ENCODE measurements at regions not wholly inside any gene's neighbourhood (a gene's known extent, or its start where the extent isn't known, plus 50 kb on each side); places are given as distances from the start of the nearest gene placed in this dataset.

DNA sequence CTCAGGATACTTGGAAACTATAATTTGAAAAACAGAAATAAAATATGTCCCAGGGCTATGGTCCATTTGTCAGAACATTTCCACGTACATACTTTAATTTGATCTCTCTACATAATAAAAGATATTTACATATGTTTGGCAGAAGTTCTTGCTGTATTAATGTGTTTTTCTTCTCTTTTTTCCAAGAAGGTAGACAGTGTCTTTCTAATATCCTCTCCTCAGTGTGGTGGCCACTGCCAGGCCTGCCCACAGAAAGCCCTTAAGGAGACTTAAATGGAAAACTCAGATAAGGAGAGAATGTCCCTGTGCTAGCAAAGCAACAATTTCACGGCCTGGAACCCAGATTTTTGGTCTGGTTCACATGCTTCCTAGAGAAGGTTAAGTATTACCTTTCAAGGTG lies 76.5 kb upstream of the ARHGEF26 start:
- TF ChIP-seq ZNF232 (CRISPR knock-in tag; IDR thresholded peaks at IDR 0.05) (no peak), ZBTB21 (CRISPR knock-in tag; IDR thresholded peaks at IDR 0.05; ENCODE audit: borderline replicate concordance) (no peak), RELA (CRISPR knock-in tag; IDR thresholded peaks at IDR 0.05; ENCODE audit: borderline replicate concordance) (no peak), ZNF263 (CRISPR knock-in tag; IDR thresholded peaks at IDR 0.05; ENCODE audit: low read depth) (no peak), ZNF138 (CRISPR knock-in tag; conservative IDR thresholded peaks at IDR 0.05) (no peak), NFYB (CRISPR knock-in tag; conservative IDR thresholded peaks at IDR 0.05; ENCODE audit: low read depth) (no peak), ZNF219 (CRISPR knock-in tag; IDR thresholded peaks at IDR 0.05; ENCODE audit: borderline replicate concordance) (no peak), ATF1 (CRISPR knock-in tag; IDR thresholded peaks at IDR 0.05) (no peak), ZNF416 (CRISPR knock-in tag; IDR thresholded peaks at IDR 0.05) (no peak), IRF2 (CRISPR knock-in tag; IDR thresholded peaks at IDR 0.05; ENCODE audit: borderline replicate concordance, low read depth) (no peak), SMAD3 (CRISPR knock-in tag; IDR thresholded peaks at IDR 0.05; ENCODE audit: borderline replicate concordance) (no peak), ZNF317 (CRISPR knock-in tag; IDR thresholded peaks at IDR 0.05; ENCODE audit: borderline replicate concordance, low read depth) (no peak)
- TF ChIP-seq, protein P1, sequence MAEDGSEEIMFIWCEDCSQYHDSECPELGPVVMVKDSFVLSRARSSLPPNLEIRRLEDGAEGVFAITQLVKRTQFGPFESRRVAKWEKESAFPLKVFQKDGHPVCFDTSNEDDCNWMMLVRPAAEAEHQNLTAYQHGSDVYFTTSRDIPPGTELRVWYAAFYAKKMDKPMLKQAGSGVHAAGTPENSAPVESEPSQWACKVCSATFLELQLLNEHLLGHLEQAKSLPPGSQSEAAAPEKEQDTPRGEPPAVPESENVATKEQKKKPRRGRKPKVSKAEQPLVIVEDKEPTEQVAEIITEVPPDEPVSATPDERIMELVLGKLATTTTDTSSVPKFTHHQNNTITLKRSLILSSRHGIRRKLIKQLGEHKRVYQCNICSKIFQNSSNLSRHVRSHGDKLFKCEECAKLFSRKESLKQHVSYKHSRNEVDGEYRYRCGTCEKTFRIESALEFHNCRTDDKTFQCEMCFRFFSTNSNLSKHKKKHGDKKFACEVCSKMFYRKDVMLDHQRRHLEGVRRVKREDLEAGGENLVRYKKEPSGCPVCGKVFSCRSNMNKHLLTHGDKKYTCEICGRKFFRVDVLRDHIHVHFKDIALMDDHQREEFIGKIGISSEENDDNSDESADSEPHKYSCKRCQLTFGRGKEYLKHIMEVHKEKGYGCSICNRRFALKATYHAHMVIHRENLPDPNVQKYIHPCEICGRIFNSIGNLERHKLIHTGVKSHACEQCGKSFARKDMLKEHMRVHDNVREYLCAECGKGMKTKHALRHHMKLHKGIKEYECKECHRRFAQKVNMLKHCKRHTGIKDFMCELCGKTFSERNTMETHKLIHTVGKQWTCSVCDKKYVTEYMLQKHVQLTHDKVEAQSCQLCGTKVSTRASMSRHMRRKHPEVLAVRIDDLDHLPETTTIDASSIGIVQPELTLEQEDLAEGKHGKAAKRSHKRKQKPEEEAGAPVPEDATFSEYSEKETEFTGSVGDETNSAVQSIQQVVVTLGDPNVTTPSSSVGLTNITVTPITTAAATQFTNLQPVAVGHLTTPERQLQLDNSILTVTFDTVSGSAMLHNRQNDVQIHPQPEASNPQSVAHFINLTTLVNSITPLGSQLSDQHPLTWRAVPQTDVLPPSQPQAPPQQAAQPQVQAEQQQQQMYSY (CRISPR knock-in tag; IDR thresholded peaks at IDR 0.05), result no peak
- TF ChIP-seq, protein P2, sequence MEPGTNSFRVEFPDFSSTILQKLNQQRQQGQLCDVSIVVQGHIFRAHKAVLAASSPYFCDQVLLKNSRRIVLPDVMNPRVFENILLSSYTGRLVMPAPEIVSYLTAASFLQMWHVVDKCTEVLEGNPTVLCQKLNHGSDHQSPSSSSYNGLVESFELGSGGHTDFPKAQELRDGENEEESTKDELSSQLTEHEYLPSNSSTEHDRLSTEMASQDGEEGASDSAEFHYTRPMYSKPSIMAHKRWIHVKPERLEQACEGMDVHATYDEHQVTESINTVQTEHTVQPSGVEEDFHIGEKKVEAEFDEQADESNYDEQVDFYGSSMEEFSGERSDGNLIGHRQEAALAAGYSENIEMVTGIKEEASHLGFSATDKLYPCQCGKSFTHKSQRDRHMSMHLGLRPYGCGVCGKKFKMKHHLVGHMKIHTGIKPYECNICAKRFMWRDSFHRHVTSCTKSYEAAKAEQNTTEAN (CRISPR knock-in tag; IDR thresholded peaks at IDR 0.05), result no peak
- TF ChIP-seq, protein P3, sequence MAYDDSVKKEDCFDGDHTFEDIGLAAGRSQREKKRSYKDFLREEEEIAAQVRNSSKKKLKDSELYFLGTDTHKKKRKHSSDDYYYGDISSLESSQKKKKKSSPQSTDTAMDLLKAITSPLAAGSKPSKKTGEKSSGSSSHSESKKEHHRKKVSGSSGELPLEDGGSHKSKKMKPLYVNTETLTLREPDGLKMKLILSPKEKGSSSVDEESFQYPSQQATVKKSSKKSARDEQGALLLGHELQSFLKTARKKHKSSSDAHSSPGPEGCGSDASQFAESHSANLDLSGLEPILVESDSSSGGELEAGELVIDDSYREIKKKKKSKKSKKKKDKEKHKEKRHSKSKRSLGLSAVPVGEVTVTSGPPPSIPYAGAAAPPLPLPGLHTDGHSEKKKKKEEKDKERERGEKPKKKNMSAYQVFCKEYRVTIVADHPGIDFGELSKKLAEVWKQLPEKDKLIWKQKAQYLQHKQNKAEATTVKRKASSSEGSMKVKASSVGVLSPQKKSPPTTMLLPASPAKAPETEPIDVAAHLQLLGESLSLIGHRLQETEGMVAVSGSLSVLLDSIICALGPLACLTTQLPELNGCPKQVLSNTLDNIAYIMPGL (CRISPR knock-in tag; IDR thresholded peaks at IDR 0.05), result no peak
- TF ChIP-seq, protein P4, sequence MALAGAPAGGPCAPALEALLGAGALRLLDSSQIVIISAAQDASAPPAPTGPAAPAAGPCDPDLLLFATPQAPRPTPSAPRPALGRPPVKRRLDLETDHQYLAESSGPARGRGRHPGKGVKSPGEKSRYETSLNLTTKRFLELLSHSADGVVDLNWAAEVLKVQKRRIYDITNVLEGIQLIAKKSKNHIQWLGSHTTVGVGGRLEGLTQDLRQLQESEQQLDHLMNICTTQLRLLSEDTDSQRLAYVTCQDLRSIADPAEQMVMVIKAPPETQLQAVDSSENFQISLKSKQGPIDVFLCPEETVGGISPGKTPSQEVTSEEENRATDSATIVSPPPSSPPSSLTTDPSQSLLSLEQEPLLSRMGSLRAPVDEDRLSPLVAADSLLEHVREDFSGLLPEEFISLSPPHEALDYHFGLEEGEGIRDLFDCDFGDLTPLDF (CRISPR knock-in tag; IDR thresholded peaks at IDR 0.05), result no peak
- TF ChIP-seq, protein P5, sequence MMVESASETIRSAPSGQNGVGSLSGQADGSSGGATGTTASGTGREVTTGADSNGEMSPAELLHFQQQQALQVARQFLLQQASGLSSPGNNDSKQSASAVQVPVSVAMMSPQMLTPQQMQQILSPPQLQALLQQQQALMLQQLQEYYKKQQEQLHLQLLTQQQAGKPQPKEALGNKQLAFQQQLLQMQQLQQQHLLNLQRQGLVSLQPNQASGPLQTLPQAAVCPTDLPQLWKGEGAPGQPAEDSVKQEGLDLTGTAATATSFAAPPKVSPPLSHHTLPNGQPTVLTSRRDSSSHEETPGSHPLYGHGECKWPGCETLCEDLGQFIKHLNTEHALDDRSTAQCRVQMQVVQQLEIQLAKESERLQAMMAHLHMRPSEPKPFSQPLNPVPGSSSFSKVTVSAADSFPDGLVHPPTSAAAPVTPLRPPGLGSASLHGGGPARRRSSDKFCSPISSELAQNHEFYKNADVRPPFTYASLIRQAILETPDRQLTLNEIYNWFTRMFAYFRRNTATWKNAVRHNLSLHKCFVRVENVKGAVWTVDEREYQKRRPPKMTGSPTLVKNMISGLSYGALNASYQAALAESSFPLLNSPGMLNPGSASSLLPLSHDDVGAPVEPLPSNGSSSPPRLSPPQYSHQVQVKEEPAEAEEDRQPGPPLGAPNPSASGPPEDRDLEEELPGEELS (CRISPR knock-in tag; IDR thresholded peaks at IDR 0.05), result no peak
- TF ChIP-seq, protein P6, sequence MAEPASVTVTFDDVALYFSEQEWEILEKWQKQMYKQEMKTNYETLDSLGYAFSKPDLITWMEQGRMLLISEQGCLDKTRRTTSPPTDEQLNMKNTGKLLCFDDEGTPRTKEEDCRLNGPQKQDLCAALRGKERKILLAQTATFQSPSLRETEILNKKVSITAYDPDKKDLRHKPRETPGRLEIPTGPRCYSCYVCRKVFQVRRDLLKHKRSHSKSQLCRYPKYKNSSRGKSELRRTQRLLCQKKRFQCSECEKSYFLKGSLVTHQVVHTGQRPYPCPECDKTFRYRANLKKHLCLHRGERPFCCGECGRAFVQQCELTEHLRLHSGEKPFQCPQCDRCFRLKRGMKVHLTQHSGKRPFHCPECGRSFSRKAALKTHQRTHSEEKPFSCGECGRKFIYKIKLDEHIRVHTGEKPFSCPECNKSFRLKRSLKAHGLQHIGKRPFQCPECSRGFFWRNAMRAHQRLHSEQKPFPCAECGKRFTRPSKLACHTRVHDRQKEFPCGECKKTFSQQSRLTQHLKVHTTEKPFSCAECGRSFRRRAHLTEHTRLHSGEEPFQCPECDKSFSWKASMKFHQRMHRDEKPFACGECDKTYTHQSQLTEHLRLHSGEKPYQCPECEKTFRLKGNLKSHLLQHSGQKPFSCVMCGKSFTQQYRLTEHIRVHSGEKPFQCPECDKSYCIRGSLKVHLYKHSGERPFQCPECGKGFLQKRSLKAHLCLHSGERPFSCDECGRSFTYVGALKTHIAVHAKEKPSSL (CRISPR knock-in tag; conservative IDR thresholded peaks at IDR 0.05), result no peak
- TF ChIP-seq, protein P7, sequence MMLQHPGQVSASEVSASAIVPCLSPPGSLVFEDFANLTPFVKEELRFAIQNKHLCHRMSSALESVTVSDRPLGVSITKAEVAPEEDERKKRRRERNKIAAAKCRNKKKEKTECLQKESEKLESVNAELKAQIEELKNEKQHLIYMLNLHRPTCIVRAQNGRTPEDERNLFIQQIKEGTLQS (CRISPR knock-in tag; conservative IDR thresholded peaks at IDR 0.05), result no peak
- no peak overlapping the region for H3K4me3 Mint-ChIP-seq
- DNase-seq (ENCODE audit: low spot score) (no peak), ATAC-seq (no peak)
- no peaks in the 10 kb centered on the region for H3K36me3 Mint-ChIP-seq
- no peak overlapping the region for H3K27ac Mint-ChIP-seq
- H3K4me1 Mint-ChIP-seq, result no peaks in the 10 kb centered on the region
- no peaks in the 10 kb centered on the region for H3K27me3 Mint-ChIP-seq (ENCODE audit: low read depth)
- ChIA-PET POLR2A (no interaction called here), CTCF (no interaction called here)
- no peaks in the 10 kb centered on the region for H3K9me3 Mint-ChIP-seq

Measured in WTC11 (cell line).